Esophagus squamous epithelium (tissue), 5 donors: ENCODE measurements at regions not wholly inside any gene's neighbourhood (a gene's known extent, or its start where the extent isn't known, plus 50 kb on each side); places are given as distances from the start of the nearest gene placed in this dataset.
"Not testable (repeated sequence)": the region's sequence is repeated elsewhere in the genome, so short reads cannot be mapped to it uniquely, and the experiment has no call there.

ENCODE experiments used
- DNase-seq: peaks from one replicate; lab custom pipeline; 2025; lab: John Stamatoyannopoulos, UW
- H3K27ac ChIP-seq, 4 donors: fragments of 200-600 bp; sonication (generic); one replicate each; pipeline ENCODE4 v1.5.1; 2016 to 2019; ENCODE audit warnings: mild to moderate bottlenecking in 1 of 4
- H3K27me3 ChIP-seq, 4 donors: fragments of 200-600 bp; sonication (generic); 1 replicate in 3 of 4; 2 replicates in 1 of 4; pipeline versions ENCODE4 v1.5.1 to v1.6.0; 2017 to 2021; ENCODE audit warnings: antibody characterized with exemption in 1 of 4
- H3K36me3 ChIP-seq, 3 donors: fragments of 200-600 bp; sonication (generic); one replicate each; pipeline ENCODE4 v1.5.1; 2016 to 2019
- H3K4me1 ChIP-seq, 3 donors: fragments of 200-600 bp; sonication (generic); one replicate each; pipeline ENCODE4 v1.5.1; 2017 to 2019
- H3K4me3 ChIP-seq, 4 donors: fragments of 200-600 bp; sonication (generic); 1 replicate in 3 of 4; 2 replicates in 1 of 4; pipeline ENCODE4 v1.5.1; 2016 to 2019; ENCODE audit warnings: mild to moderate bottlenecking in 2 of 4, moderate library complexity in 1 of 4
- H3K9me3 ChIP-seq, 3 donors: fragments of 200-600 bp; sonication (generic); one replicate each; pipeline ENCODE4 v1.5.1; 2016 to 2019
- CTCF ChIP-seq, 6 experiments: fragments of 450-650 bp in 4 of 6; fragments of 200-600 bp in 2 of 6; sonication (generic) in 2 of 6; IDR thresholded peaks; one replicate each; pipeline ENCODE4 v1.5.1; 2016 to 2019; ENCODE audit warnings: antibody characterized with exemption in 6 of 6, mild to moderate bottlenecking in 4 of 6, moderate library complexity in 4 of 6
- POLR2A ChIP-seq, 4 donors: fragments of 450-650 bp; IDR thresholded peaks; one replicate each; pipeline ENCODE4 v1.6.1; 2017; ENCODE audit warnings: antibody characterized with exemption in 4 of 4, mild to moderate bottlenecking in 4 of 4, moderate library complexity in 3 of 4
- WGBS, 2 donors: methylation state at CpG; one replicate each; pipeline ENCODE4 v1.1.5; 2018; 5-methylcytosine and 5-hydroxymethylcytosine counted together
- intact Hi-C: fragments of 100-400 bp; cut with DNase I; formaldehyde crosslinking; loops from one replicate; pipeline ENCODE4 v1.15.0; 2022
- donor health status: DM: yes; HTN: yes; CAD: no.

DNA sequence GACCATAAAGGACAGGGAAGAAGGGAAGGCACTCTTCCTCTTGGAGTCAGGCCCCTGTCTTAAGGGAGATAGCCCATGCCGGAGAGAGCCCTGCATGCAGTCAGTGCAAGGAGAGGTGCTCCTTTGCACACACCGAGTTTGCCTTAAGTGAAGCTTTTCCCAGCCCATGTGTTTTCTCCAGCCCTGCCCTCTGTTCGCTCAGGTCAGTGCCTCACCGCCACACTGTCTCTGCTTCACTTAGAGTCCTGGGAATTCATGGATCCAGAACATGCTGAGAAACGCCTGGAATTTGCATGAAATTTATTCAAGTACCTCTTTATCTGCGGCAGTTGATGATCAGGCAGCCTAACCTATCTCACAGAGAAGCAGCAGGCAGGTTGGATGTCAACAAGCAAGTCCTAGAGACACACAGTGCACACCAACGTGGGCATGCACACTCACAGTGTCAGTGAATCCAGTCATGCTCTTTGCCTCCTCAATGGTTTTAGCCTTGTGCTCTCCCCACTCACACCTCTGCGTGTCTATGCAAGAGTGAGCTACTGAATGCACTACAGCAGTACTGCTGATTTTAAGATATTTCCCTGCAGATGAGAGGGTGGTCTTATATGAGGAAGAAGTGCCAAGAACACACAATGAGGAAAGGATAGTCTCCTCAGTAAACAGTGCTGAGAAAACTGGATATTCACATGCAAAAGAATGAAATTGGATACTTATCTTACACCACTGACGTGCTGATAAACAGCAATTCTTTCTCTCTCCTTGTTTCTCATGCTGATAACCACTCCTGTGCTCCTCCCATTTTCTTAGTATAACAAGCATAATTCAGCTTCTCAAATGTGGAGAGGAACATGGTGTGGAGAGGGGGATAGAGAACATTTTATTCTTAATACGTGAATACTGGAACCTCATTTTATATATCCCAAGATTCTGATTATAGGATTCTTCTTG is 295.1 kb upstream of the CDYL start:
- Histone ChIP-seq H3K4me3 (no peak overlapping the region), H3K9me3 (no peaks in the 10 kb centered on the region), H3K4me1 (no peaks in the 10 kb centered on the region), H3K27ac (no peak overlapping the region), H3K36me3 (no peaks in the 10 kb centered on the region), H3K27me3 (peaks cover 0 to 10% (median 0%) of the 10 kb centered on the region in 4 donors)
- WGBS, 2 donors: 63 to 67% methylated on average over 7 to 9 of the region's 10 CpGs
- intact Hi-C loops: no loop called here
- no peak for DNase-seq
- TF ChIP-seq CTCF (IDR thresholded peaks at IDR 0.05) (no peak), POLR2A (IDR thresholded peaks at IDR 0.05) (no peak)

DNA sequence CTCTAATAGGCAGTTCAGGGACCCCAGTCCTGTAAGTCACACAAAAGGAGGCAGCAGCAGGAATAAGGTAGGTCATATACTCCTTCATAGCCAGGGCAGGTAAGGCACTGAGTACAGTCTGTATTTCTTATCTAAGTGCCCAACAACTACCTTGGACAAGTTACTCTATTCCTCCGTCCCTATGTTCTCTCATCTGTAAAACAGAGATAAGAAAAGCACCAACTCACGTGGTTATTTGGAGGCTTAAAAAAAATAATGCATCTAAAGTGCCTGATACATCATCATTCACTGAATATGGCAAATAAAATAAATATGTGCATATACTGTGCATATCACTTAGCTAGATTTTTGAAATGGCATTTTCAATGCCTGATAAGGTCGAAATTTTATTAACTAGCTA is 298.1 kb upstream of the CDYL start:
- no peak for TF ChIP-seq POLR2A (IDR thresholded peaks at IDR 0.05)
- TF ChIP-seq CTCF (IDR thresholded peaks at IDR 0.05): no peak
- intact Hi-C loops: no loop called here
- WGBS, 2 donors: 75 to 84% methylated on average over 3 of the region's 3 CpGs

DNA sequence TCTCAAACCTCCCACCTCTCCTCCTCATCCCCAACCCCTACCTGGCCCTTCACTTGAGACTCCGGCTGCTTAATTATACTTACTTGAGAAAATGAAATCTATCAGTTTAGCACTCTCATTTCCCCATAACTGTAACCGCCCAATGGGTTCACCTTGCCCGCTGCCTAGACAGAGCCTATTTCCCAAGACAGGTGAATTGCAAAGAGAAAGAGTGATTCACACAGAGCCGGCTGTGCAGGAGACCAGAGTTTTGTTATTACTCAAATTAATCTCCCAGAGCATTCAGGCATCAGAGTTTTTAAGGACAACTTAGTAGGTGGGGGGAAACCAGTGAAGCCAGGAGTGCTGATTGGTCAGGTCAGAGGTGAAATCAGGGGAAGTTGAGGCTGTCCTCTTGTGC is 301.4 kb upstream of the CDYL start:
- H3K4me3 ChIP-seq: no peak overlapping the region
- TF ChIP-seq POLR2A (IDR thresholded peaks at IDR 0.05): no peak
- TF ChIP-seq CTCF (IDR thresholded peaks at IDR 0.05): no peak
- intact Hi-C loops: no loop called here
- no peak overlapping the region for H3K27ac ChIP-seq
- DNase-seq: no peak
- no peaks in the 10 kb centered on the region for H3K36me3 ChIP-seq
- H3K9me3 ChIP-seq: peaks cover 0 to 17% (median 0%) of the 10 kb centered on the region in 3 donors
- H3K27me3 ChIP-seq: peaks cover 0 to 1% (median 0%) of the 10 kb centered on the region in 4 donors
- H3K4me1 ChIP-seq: no peaks in the 10 kb centered on the region
- WGBS, 2 donors: 77 to 78% methylated on average over 4 of the region's 4 CpGs

More for the DNA sequence above, 298.1 kb upstream of the CDYL start:
- no peaks in the 10 kb centered on the region for H3K4me1 ChIP-seq
- no peaks in the 10 kb centered on the region for H3K9me3 ChIP-seq
- H3K27me3 ChIP-seq: peaks cover 0 to 10% (median 0%) of the 10 kb centered on the region in 4 donors
- no peak overlapping the region for H3K27ac ChIP-seq
- no peak overlapping the region for H3K4me3 ChIP-seq
- no peaks in the 10 kb centered on the region for H3K36me3 ChIP-seq
- DNase-seq: no peak

DNA sequence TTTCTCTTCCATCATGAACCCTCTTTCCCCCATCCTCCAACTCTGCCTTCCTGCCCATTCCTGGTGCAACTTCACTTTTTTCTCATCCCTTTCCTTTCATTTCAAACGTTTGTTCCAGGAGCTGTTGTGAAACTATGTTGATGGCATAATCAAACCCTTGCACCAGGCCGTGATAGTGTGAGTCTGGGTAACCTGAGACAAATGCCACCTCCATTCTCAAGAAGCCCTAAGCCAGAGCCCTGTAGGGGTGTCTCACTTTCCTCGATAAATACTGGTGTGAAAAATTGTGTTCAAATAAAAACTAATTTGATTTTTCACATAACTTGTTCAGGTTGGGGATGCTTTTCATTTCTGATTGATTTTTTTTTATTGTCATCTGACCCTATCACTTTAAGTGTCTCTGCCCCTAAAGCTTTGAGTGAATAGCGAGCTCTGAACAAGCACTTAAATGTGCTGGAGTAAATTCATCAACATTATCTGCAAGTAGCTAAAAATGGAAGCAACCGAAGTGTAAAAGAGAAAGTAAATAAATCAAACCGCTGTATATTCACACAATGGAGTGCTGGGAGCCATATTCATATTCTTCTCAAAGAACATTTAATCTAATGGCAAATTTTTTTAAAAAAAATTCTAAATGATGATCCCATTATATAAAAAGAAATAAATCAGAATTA is 303.1 kb upstream of the CDYL start:
- H3K9me3 ChIP-seq: peaks cover 0 to 17% (median 0%) of the 10 kb centered on the region in 3 donors
- intact Hi-C loops: no loop called here
- H3K36me3 ChIP-seq: no peaks in the 10 kb centered on the region
- WGBS, 2 donors: 55 to 65% methylated on average over 6 of the region's 6 CpGs
- H3K4me1 ChIP-seq: no peaks in the 10 kb centered on the region
- no peak for DNase-seq
- no peak overlapping the region for H3K4me3 ChIP-seq
- no peak for TF ChIP-seq CTCF (IDR thresholded peaks at IDR 0.05)
- no peak for TF ChIP-seq POLR2A (IDR thresholded peaks at IDR 0.05)
- H3K27me3 ChIP-seq: no peaks in the 10 kb centered on the region
- H3K27ac ChIP-seq: no peak overlapping the region

DNA sequence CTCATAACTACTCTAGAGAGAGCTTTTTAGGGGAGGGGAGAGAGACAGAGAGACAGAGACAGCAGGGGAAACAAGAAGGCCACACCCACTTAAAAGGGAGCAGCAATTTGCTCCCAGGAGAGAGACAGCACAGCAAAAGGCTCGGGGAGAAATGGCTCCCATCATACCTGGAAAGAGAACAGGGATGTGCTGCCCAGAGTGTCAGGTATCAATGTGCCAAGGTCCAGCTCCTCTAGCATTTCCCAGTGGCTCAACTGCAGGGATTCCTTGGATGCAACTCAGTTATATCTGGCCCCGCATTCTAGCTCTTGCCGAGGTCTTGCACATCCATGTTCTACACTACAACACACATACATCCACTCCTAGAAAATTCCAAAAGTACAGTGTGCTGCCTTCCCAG is 304.0 kb upstream of the CDYL start:
- no peak for DNase-seq
- Histone ChIP-seq H3K9me3 (peaks cover 0 to 17% (median 0%) of the 10 kb centered on the region in 3 donors), H3K36me3 (no peaks in the 10 kb centered on the region), H3K27me3 (no peaks in the 10 kb centered on the region), H3K4me3 (no peak overlapping the region), H3K27ac (no peak overlapping the region), H3K4me1 (peaks cover 0 to 2% (median 0%) of the 10 kb centered on the region in 3 donors)
- 90 to 100% methylated on average over 1 to 3 of the region's 3 CpGs for WGBS, 2 donors
- TF ChIP-seq CTCF (IDR thresholded peaks at IDR 0.05) (no peak), POLR2A (IDR thresholded peaks at IDR 0.05) (no peak)
- intact Hi-C loops: no loop called here

GRCh38 chr6:4471515-4471914 is 304.7 kb upstream of the CDYL start:
- WGBS, 2 donors: 85 to 86% methylated on average over 4 of the region's 4 CpGs
- H3K27me3 ChIP-seq, intact Hi-C loops, H3K4me3 ChIP-seq, H3K36me3 ChIP-seq, H3K4me1 ChIP-seq, DNase-seq, H3K27ac ChIP-seq: not testable (repeated sequence)
- peaks cover 0 to 17% (median 0%) of the 10 kb centered on the region in 3 donors for H3K9me3 ChIP-seq
